Stimulated activated CD4-positive, alpha-beta T cell treated with anti-CD3 and anti-CD28 coated beads, Interleukin-1b, Interleukin-23, amount 100 ng/mL, for 1 hour (primary cell): ENCODE measurements at regions not wholly inside any gene's neighbourhood (a gene's known extent, or its start where the extent isn't known, plus 50 kb on each side); places are given as distances from the start of the nearest gene placed in this dataset.

Experiments used
- DNase-seq, 2 donors: peaks; one replicate each; pipeline ENCODE4 v3.0.0-alpha.2; 2020; ENCODE audit warnings: low read depth in 2 of 2

DNA sequence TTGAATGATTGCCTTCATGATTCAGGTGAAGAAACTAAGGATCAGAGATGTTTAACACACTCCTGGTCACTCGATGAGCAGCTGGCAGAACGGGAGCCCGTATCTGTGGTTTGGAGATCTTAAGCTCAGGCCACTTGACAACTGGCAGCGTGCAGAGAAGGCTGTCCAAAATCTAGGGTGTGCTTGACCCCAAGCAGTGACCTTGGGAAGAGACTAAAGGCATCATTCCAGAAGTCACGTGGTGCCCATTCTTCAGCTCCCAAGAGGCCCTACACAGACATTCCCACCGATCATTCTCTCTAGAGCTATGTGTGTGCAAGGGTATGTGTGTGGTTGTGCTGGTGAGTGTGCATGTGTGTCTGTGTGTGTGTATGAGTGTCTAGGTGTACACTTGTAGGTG is 493.8 kb downstream of the TCERG1L start:
- DNase-seq = no peak

DNA sequence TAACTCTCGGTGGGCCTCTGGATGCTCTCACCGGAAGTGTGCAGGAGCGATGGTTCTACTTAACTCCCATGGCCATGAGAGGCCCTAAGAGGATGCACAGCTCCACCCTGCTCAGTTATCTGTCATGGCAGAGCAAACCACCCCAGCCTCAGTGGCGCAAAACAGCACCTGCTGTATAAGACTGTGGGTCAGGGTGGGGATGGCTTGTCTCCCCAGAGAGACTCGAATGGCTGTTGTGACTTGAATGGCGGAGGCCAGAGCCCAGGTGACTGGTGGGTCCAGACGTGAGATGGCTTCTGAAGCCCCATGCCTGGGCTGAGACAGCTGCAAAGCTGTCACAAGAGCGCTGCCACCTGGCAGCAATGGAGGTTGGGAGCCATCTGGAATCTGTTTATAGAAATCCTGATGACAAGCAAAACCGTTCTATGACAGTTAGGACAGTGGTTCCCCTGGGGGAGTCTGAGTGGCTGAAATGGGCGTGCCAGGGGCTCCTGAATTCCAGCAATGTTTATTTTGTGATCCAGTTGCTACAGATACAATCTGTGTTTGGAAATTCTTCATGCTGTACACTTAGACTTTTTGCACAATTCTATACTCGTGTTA is 490.5 kb downstream of the TCERG1L start:
- DNase-seq = no peak

DNA sequence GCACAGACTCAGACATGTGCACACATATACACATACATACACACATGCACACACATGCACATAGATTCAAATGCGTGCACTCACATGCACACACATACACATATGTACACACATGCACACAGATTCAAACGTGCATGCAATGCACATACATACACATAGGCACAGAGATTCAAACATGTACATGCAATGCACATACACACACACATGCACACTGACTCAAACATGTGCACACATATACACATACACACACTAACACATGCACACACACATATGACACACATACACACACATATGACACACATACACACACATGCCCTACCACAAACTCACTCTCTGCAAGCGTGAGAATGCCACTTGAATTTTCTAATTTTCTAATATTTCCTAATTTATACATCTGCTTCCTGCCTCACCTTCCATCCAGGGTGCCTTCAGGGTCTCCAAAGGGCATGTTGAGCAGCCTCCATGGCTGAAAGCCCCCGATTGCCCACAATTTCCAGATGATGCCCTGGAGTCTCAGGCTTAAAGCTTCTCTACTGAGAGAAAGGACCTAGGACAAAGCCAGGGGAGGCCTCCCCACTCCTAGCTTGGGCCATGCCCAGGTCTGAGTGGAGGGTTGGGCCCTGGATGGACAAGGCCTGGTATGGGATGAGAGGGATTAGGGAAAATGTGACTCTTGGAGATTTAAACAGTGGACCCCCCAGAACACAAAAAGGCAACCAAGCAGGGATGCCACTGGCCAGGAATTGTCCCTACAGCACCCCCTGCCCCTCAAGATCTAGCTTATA is 487.1 kb downstream of the TCERG1L start:
- no peak for DNase-seq

DNA sequence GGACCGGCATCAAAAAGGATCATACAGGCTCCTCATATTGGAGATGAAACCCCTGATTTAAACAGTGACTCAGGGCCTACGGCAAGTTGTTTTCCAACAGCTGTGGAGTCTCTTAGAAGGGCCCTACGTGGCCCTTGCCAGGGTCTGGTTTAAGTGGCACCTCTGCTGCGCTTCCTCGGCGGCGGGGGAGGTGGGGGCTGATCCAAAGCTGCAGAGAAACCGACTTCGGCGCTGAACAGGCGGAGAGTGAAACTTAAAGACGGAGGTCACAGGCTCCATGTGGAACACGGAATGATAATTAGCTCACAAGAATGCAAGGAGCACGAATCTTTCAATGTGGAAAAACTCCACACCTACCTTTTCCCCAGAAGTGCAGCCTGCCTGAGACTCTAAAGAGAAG is 477.9 kb downstream of the TCERG1L start:
- no peak for DNase-seq

DNA sequence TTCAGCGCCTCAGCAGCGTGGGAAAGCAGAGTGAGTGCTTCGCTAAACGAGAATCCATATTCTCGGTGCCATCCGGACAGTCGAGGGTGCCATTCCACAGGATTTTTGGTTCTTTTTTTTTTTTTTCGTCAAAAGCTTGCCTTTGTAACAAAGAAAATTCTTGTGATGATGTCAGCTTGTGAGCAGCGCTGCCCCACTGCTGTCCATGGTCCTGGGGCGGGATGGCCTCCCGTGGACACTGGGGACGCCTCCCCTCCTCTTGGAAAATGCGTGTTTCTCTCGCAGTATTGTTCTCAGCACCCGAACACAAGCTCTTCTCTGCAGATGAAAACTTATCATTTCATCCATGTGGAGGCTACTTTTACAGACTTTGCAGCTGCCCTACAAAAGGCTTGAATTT is 477.4 kb downstream of the TCERG1L start:
- DNase-seq = no peak

DNA sequence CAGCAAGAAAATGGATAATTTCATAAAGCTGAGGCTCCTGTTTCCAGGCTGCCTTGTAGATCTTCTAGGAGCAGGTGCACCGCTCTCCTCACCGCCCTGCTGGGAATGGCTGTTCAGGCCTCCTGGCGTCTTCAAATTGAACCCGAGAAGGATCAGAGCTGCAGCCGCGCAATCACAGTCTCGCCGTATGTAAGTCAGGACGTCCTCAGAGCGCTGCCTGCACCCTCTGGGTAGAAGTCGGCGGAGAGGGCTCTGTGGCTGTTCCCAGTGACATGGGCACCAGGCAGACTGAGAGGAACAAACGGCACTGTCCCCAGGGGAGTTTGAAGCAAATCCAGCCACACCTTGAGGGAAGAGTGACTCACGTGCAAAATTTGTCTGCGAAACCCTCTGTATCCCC is 476.9 kb downstream of the TCERG1L start:
- no peak for DNase-seq

DNA sequence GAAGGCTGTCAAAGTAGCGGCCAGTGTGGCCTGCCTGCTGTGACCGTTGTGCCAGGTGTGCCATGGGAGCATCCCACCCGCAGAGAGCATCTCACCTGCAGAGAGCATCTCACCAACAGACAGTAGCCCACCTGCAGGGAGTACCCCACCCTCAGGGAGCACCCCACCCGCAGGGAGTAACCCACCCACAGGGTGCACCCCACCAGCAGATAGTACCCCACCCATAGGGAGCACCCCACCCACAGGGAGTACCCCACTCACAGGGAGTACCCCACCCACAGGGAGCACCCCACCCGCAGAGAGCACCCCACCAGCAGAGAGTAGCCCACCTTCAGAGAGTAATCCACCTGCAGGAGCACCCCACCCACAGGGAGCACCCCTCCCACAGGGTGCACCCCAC is 476.5 kb downstream of the TCERG1L start:
- no peak for DNase-seq

DNA sequence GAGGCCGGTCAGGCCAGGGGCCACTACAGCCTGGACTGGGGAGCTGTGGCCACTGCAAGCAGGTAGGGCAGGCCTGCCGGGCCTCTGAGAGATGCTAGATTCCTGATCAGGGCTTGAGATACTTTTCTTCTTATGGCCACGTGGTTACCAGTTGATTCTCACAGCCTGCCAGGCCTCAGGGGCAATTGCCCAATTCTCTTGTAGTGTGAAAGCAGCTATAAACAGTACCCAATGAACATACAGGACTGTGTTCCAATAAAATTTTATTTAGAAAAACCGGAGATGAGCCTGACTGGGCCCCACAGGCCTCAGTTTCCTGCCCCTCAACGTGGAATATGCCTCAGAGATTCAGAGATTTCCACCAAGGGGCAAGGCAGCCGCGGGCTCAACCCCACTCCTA is 475.2 kb downstream of the TCERG1L start:
- DNase-seq = no peak

DNA sequence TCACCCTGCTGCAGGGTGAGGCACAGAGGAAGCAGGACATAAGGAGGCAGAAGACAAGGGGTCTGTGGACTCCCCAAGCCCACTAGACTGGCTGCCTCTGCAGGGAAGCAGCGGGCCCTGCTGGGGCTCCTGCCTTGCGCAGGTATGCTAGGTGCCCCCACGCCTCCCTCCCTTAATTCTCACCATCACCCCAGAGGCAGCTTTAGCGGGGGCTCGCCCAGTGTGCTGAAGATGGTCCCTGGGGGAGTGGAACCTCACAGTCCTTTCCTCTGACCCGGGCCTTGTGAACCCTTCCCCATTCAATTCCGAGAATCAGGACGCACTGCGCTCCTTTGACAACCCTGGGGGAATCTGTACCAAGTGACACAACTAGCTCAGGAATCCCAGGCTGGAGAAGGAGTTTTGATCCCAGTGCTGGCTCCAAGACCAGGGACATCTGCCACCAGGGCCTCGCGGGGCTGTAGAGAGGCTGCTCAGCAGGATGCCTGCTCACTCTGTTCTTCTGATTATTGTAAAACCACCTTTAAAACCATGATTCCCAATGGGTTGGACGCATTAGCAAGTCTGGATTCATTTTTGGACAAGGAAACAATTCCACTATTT is 468.4 kb downstream of the TCERG1L start:
- no peak for DNase-seq

DNA sequence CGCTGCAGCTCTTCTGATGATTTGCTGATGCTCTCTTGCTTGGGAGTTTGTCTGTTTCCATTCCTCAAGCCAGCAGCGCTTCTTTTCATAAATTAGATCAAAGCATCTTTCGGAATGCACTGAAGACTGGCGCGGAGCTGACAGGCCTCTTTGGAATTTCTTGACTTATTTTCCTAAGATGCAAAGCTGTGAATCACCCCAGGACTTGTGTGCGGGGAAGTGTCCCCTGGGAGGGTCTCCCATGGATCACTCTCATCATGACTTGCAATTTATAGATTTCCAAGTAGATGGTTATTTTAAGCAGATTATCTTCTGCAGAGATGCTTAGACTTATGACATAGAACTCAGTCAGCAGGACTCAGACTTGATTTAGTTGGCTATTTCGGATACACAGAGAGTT is 467.2 kb downstream of the TCERG1L start:
- DNase-seq = no peak

DNA sequence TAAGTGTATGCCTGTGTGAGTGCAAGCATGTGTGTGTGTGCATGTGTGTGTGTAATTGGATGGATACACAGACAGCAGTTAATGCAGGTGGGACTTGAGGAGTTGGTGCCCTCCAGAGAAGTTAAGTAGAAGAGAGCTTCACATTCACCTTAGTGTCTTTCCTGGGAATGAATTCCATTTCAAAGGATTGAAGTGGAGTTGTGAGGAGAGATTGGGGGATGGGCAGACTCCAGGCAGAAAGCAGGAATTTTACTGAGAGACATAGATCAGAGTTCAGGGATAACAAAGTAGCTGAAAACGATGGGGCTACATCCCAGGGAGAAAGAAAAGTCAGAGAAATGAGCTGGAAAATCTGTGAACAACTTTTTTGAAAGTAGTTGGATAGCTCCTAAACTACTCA is 464.4 kb downstream of the TCERG1L start:
- DNase-seq = no peak

DNA sequence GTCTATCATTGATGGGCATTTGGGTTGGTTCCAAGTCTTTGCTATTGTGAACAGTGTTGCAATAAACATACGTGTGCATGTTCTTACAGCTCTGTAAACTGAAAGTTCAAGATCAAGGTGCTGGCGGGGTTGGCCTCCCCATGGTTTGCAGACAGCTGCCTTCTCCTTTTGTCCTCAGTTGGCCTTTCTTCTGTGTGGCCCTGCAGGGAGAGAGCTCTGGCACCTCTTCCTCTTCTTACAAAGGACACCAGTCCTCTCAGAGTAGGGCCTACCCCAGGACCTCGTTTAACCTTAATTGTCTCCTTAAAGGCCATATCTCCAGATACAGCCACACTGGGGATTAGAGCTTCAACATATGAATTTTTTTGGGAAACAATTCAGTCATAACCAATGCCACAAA is 462.7 kb downstream of the TCERG1L start:
- no peak for DNase-seq

DNA sequence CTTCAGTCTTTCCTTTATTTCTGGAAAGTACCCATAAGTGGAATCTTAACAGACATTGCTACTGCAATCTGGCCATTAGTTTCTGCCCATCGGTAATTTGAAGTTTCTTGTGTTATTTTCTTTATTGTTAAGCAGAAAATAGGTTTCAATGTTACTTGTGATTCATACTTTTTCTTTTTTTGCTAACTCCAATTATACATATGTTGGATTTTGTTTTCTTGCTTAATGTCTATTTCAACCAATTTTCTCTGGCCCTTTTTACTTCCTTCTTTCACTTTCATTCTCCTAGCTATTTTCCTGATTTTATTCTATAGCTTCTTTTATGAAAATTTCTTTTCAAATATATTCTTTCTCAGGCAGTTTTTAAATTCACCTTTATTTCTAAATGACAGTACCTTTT is 457.4 kb downstream of the TCERG1L start:
- no peak for DNase-seq

DNA sequence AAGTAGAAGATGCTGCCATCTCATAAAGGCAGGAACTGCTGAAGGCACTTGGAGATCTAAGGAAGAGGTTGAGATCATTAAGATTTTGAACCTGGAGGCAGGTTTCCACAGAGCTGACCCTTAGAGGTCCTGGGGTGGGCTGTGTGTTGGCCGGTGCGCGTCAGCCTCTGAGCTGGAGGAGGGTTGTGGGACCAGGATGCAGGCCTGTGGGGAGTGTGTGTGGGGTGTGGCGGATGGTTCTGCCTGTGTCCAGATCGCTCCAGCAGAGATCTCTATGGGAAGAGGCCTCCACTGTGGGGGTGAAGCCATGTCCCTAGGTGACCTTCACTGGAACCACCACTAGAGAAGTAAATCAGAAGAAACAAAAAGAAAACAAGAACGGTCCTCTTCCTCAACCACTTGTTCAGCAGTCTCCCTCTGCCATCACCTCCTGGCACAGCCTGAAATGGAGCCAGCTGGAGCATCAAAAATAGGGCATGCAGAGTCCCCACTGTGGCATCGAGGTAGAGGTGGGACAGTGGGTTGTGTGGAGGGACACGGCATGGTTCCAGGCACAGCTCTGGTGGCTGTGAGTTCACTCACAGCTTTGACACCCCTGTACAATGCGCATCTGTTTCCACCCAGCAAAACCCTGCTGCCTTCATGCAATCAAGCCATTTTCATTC is 453.8 kb downstream of the TCERG1L start:
- DNase-seq = no peak

DNA sequence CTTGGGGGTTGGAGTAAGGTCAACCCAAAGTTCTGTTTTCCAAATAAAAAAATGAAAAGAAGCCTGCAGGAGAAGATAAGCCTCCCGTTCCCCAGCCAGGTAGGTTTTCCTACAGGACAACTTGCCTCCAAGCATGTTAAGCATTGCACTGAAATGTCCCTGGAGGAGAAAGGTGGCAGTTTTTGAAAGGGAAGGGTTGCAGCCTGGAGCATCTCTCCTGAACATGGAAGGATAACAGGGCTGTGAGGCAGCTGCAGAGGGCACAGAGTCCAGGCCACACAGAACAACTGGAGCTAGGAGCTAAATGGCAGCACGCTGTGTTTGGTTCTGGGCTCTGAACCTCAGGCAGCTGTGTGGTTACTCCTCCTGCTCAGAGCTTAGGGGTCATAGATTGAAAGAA is 452.9 kb downstream of the TCERG1L start:
- DNase-seq = no peak

DNA sequence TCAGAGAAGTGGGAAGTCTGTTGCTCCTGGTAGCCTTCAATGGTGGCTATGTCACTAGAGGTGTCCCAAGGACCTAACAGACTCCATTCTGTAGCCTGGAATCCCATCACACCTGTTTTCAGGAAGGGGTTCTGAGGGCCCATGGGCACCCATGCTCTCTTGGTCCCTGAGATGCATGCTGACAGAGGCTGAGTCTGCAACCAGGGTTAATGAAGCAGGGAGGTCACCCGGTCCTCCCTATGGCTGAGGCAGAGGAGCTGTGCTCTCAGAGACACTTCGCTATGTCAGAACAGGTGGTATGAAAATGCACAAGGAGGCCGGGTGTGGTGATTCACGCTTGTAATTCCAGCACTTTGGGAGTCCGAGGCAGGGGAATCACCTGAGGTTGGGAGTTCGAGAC is 452.1 kb downstream of the TCERG1L start:
- DNase-seq = no peak

DNA sequence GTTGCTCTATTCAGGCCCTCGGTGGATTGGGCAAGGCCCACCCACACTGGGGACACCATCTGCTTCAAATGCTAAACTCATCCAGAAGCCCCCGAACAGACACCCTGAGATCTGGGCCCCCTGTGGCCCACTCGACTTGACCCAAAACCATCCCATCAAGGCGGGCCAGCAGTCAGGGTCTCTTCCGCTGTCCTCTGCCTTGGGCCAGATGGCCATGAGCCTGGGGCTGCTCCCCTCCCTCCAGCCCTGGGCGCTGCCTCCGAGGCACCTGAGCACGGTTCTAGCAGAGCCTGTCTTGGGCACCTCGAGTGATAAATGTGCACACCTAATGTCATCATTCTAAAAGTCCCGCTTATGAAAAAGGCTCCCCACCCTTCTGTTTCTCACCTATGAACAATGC is 449.4 kb downstream of the TCERG1L start:
- DNase-seq = no peak

DNA sequence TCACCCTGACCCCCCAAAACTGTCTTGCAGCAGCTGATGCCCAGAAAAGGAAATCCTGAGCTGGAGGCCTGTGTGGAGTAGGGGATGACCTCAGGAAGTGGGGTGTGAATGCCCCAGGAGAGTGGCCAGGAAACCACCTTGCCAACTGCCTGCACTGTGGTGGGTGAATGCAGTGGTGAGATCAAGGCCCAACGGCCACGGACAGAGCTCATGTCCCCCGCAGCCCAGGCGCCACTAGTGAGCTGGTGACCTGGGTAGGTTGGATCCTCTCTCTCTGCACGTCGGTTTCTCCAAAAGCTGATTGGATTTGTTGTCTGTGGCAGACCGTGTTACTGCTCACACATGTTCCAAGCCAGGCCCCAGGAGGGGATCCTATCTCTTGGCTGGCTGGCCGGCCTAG is 448.9 kb downstream of the TCERG1L start:
- DNase-seq = no peak

DNA sequence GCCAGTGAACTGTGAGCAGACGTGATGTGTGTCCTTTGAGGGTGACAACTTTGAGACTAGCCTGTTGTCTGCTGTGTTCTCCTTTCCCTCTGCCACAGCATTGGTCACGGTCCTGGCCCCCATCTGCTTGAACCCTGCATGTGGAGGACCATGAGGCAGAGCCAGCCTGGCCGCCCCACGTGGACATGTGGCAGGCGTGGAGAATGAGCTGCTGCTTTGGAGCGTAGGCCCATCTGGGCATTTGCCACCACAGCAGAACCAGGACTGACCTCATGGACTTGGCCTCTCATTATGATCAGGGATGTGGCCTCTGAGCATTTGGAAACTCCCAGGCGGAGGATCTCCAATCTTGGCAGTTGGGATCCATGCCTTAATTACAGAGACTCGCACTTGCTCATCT is 448.5 kb downstream of the TCERG1L start:
- DNase-seq = no peak

DNA sequence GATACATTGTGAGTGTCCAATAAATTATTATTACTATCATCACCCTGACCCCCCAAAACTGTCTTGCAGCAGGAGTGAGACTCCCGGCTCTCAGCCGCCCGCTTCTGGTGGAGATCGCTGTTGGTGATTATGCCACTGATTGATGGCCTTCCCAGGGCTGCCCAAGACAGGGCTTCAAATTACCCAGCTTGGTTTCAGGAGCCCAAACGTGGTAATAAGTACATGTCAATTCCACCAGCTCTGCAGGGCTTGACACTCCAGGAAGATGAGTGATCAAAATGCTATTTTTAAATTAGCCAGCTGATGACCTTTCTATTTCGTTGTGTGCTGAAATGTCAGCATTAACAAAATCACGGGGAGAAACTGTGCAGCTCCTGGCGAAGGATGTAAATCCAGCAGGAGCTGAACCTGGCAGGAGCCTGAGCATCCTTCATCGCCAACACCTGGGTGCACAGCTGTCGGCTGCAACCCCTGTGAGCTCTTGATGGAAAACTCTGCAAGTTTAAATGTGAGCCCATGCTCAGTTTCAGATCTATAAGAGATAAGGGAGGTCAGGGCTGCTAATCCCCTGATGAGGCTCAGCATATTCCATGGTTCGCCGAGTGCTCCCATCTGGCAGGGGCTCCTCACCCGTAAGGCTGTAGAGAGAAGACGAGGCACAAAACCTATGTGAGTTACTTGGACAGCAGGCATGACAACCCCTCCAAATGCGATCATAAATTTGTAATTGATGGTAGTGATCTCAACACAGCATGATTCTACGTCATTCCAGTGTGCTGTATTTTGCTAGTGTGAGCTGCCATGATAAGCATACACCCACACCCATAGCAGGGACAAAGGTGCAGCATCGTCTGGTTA is 446.3 kb downstream of the TCERG1L start:
- no peak for DNase-seq

DNA sequence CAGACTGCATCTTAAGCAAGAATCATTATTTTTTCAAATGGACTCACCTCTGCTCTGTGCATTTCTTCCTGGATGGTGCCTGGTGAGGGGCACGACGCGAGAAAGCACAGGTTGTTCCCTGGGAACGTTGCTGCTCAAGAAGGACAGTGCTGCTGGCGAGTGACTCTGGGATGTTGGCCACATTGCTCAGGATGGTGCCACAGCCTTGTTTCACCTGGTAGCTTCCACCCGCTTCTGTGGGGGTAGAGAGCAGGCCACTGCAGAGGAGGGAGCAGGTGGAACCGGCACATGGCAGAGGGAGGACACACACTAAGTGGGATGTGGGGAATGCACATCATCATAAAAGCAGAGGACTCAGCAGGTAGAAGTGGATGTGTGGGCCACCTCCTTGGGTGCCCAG is 444.7 kb downstream of the TCERG1L start:
- no peak for DNase-seq
